ENCODE measurements at regions not wholly inside any gene's neighbourhood (a gene's known extent, or its start where the extent isn't known, plus 50 kb on each side); places are given as distances from the start of the nearest gene placed in this dataset.

DNA sequence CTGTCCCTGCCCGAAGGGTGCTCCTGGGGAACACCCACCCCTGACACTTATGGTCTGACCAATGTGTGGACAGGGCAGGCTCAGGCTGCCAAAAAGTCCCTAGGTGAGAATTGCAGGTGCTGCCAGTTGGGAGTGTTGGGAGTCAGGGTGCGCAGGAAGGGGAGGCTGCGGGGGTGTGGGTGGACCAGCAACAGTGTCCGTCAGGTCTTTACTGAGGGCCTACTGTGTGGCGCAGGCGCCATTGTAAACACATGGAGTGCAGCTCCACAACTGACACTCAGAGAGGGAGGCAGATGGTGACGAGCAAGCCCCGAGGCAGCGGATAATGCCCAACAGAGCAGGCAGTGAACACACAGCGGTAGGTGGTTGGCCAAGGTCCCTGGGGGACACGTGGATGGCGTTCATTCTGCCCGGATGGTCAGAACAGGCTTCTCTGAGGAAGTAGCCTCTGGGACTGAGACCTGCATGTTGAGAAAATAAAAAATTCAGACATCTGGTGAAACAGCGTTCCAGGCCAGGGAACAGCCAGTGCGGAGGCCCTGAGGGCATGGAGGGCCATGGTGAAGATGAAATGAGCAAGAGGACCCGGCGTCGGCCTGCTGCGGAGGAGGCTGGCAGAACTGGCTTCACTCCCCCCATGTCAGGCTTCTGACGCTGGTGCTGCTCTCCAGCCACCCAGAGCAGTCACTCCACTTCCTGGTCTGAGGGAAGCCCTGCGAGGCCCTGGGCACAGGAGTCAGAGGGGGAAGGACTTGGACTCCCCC lies 136.2 kb upstream of the ZBTB40 start:
- no TSS peak for BruUV-seq (replicated peaks)
- H3K4me2 ChIP-seq (ENCODE audit: low read depth, low read length): no peak overlapping the region
- no peaks in the 10 kb centered on the region for H3K79me2 ChIP-seq (ENCODE audit: insufficient read depth, low read length)
- no peak overlapping the region for H3K4me3 ChIP-seq (replicated peaks in 1 of 3; ENCODE audit: insufficient read depth in 1 of 3, low read depth in 2 of 3, low read length in 3 of 3)
- 57% methylated on average over 17 of the region's 21 CpGs for WGBS (ENCODE audit: low lambda C conversion rate)
- DNase-seq (ENCODE audit: low spot score): no peak
- in situ Hi-C loops (cut with HindIII; ENCODE audit: extremely low pct_ligation_motif_present, low pct_unique_long_range_greater_than_20kb): no loop called here
- H3K36me3 ChIP-seq (replicated peaks in 1 of 2; ENCODE audit: control insufficient read depth in 1 of 2, insufficient read depth in 2 of 2, low read length in 2 of 2): no peaks in the 10 kb centered on the region
- H4K20me1 ChIP-seq (ENCODE audit: insufficient read depth, low read length): no peaks in the 10 kb centered on the region
- no peak for ATAC-seq
- no peak overlapping the region for H2AFZ ChIP-seq (ENCODE audit: low read length)
- no peak for FAIRE-seq
- CTCF ChIA-PET (ENCODE audit: low intra/inter-chr PET ratio, low total read pairs): no interaction called here
- intact Hi-C loops (cut with micrococcal nuclease; ENCODE audit: unreplicated experiment): no loop called here
- H3K27me3 ChIP-seq (ENCODE audit: control insufficient read depth in 1 of 2, insufficient read depth in 2 of 2, low read length in 2 of 2): peaks cover 1 to 24% of the 10 kb centered on the region in 2 experiments; a peak in 2 of 5 replicates
- H3K9me3 ChIP-seq (ENCODE audit: low read length): no peaks in the 10 kb centered on the region
- POLR2A ChIA-PET: no interaction called here
- no peak overlapping the region for H3K27ac ChIP-seq (ENCODE audit: extremely low read length, insufficient read depth, low read length)
- 0 out of 2 replicates have a peak, but pooled peaks cover 7% of the 10 kb centered on the region for H3K4me1 ChIP-seq (ENCODE audit: insufficient read depth, low read length)
- no peak overlapping the region for H3K9ac ChIP-seq (ENCODE audit: insufficient read depth, low read depth, low read length)
- TF ChIP-seq ZNF17 (CRISPR knock-in tag; IDR thresholded peaks at IDR 0.05): no peak
- TF ChIP-seq, protein P1, sequence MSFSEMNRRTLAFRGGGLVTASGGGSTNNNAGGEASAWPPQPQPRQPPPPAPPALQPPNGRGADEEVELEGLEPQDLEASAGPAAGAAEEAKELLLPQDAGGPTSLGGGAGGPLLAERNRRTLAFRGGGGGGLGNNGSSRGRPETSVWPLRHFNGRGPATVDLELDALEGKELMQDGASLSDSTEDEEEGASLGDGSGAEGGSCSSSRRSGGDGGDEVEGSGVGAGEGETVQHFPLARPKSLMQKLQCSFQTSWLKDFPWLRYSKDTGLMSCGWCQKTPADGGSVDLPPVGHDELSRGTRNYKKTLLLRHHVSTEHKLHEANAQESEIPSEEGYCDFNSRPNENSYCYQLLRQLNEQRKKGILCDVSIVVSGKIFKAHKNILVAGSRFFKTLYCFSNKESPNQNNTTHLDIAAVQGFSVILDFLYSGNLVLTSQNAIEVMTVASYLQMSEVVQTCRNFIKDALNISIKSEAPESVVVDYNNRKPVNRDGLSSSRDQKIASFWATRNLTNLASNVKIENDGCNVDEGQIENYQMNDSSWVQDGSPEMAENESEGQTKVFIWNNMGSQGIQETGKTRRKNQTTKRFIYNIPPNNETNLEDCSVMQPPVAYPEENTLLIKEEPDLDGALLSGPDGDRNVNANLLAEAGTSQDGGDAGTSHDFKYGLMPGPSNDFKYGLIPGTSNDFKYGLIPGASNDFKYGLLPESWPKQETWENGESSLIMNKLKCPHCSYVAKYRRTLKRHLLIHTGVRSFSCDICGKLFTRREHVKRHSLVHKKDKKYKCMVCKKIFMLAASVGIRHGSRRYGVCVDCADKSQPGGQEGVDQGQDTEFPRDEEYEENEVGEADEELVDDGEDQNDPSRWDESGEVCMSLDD (CRISPR knock-in tag; IDR thresholded peaks at IDR 0.05; ENCODE audit: borderline replicate concordance): no peak
- TF ChIP-seq YEATS4 (CRISPR knock-in tag; IDR thresholded peaks at IDR 0.05; ENCODE audit: borderline replicate concordance): no peak
- TF ChIP-seq FOXA3 (CRISPR knock-in tag; IDR thresholded peaks at IDR 0.05): no peak
- TF ChIP-seq ADNP (CRISPR knock-in tag; IDR thresholded peaks at IDR 0.05): no peak
- TF ChIP-seq, protein P2, sequence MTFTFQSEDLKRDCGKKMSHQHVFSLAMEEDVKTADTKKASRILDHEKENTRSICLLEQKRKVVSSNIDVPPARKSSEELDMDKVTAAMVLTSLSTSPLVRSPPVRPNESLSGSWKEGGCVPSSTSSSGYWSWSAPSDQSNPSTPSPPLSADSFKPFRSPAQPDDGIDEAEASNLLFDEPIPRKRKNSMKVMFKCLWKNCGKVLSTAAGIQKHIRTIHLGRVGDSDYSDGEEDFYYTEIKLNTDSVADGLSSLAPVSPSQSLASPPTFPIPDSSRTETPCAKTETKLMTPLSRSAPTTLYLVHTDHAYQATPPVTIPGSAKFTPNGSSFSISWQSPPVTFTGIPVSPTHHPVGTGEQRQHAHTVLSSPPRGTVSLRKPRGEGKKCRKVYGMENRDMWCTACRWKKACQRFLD (CRISPR knock-in tag; IDR thresholded peaks at IDR 0.05; ENCODE audit: borderline replicate concordance): no peak
- TF ChIP-seq, protein P3, sequence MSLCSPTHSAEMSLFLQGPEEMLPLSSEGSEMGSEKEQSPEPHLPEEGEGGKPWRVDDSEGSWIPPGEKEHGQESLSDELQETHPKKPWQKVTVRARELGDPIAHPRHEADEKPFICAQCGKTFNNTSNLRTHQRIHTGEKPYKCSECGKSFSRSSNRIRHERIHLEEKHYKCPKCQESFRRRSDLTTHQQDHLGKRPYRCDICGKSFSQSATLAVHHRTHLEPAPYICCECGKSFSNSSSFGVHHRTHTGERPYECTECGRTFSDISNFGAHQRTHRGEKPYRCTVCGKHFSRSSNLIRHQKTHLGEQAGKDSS (CRISPR knock-in tag; IDR thresholded peaks at IDR 0.05; ENCODE audit: borderline replicate concordance, low read depth): no peak
- TF ChIP-seq, protein P4, sequence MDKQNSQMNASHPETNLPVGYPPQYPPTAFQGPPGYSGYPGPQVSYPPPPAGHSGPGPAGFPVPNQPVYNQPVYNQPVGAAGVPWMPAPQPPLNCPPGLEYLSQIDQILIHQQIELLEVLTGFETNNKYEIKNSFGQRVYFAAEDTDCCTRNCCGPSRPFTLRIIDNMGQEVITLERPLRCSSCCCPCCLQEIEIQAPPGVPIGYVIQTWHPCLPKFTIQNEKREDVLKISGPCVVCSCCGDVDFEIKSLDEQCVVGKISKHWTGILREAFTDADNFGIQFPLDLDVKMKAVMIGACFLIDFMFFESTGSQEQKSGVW (CRISPR knock-in tag; IDR thresholded peaks at IDR 0.05; ENCODE audit: borderline replicate concordance): no peak
- TF ChIP-seq, protein P5, sequence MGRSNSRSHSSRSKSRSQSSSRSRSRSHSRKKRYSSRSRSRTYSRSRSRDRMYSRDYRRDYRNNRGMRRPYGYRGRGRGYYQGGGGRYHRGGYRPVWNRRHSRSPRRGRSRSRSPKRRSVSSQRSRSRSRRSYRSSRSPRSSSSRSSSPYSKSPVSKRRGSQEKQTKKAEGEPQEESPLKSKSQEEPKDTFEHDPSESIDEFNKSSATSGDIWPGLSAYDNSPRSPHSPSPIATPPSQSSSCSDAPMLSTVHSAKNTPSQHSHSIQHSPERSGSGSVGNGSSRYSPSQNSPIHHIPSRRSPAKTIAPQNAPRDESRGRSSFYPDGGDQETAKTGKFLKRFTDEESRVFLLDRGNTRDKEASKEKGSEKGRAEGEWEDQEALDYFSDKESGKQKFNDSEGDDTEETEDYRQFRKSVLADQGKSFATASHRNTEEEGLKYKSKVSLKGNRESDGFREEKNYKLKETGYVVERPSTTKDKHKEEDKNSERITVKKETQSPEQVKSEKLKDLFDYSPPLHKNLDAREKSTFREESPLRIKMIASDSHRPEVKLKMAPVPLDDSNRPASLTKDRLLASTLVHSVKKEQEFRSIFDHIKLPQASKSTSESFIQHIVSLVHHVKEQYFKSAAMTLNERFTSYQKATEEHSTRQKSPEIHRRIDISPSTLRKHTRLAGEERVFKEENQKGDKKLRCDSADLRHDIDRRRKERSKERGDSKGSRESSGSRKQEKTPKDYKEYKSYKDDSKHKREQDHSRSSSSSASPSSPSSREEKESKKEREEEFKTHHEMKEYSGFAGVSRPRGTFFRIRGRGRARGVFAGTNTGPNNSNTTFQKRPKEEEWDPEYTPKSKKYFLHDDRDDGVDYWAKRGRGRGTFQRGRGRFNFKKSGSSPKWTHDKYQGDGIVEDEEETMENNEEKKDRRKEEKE (IDR thresholded peaks at IDR 0.05): no peak
- TF ChIP-seq ZBTB42 (CRISPR knock-in tag; IDR thresholded peaks at IDR 0.05): no peak
- TF ChIP-seq GPN1 (CRISPR knock-in tag; IDR thresholded peaks at IDR 0.05; ENCODE audit: borderline replicate concordance): no peak
- no peak for TF ChIP-seq ZNF207 (IDR thresholded peaks at IDR 0.05; ENCODE audit: borderline replicate concordance)
- no peak for TF ChIP-seq ZNF430 (CRISPR knock-in tag; IDR thresholded peaks at IDR 0.05)
- TF ChIP-seq MTA3 (CRISPR knock-in tag; IDR thresholded peaks at IDR 0.05): no peak
- no peak for TF ChIP-seq ZNF792 (CRISPR knock-in tag; IDR thresholded peaks at IDR 0.05)
- TF ChIP-seq ZNF674 (CRISPR knock-in tag; IDR thresholded peaks at IDR 0.05; ENCODE audit: low read depth): no peak

All from HepG2 (cell line).